Endothelial cell of umbilical vein (primary cell): ENCODE measurements at regions not wholly inside any gene's neighbourhood (a gene's known extent, or its start where the extent isn't known, plus 50 kb on each side); places are given as distances from the start of the nearest gene placed in this dataset.
A peak's percentile ranks its signal among the peaks of the same experiment; 100 is the strongest.

Source experiments
- BruUV-seq: library from RNA; stranded (reverse); fragments of 400-500 nt; replicated peaks from 2 replicates; lab custom pipeline; 2021; lab: Mats Ljungman, UMichigan
- CTCF ChIA-PET: fragments of 300-600, 350-600 bp; sonication (Branson Sonifier 250); formaldehyde crosslinking; loops from one replicate; lab custom pipeline; 2021; ENCODE audit warnings: antibody characterized with exemption, inconsistent platforms; lab: Charles Lee
- POLR2A ChIA-PET: fragments of 300-600, 350-600 bp; sonication (Branson Sonifier 250); formaldehyde crosslinking; loops from one replicate; lab custom pipeline; 2021; ENCODE audit warnings: antibody characterized with exemption, inconsistent platforms; lab: Charles Lee
- DNase-seq: peaks from one replicate; pipeline ENCODE4 v3.0.0-alpha.2; 2011; ENCODE audit warnings: low read depth, low spot score
- FAIRE-seq: peaks from 2 replicates; lab custom pipeline; 2011; peaks lifted over from hg19 to GRCh38; lab: Jason Lieb, UNC
- H2AFZ ChIP-seq: 2 replicates; pipeline ENCODE4 v1.6.0; 2012; ENCODE audit warnings: low read depth, low read length, control low read depth, inconsistent platforms
- H3K27ac ChIP-seq: 2 replicates; pipeline ENCODE4 v1.5.1; 2011; ENCODE audit warnings: low read depth, mild to moderate bottlenecking, control low read depth, low read length, moderate library complexity; ENCODE audit not compliant: insufficient read depth
- H3K27me3 ChIP-seq, 2 experiments: 2 replicates each; pipeline versions ENCODE4 v1.6.0 to v1.6.1; 2011; ENCODE audit warnings: low read length in 2 of 2, mixed read lengths in 1 of 2; ENCODE audit not compliant: control insufficient read depth in 2 of 2, insufficient read depth in 2 of 2
- H3K36me3 ChIP-seq, 2 experiments: 2 replicates in 1 of 2; 3 replicates in 1 of 2; pipeline ENCODE4 v1.5.1; 2011; ENCODE audit warnings: low read length in 2 of 2, mild to moderate bottlenecking in 1 of 2, moderate library complexity in 1 of 2; ENCODE audit not compliant: control insufficient read depth in 2 of 2, insufficient read depth in 2 of 2; ENCODE audit errors: extremely low read depth in 1 of 2
- H3K4me1 ChIP-seq: 3 replicates; pipeline ENCODE4 v1.5.1; 2011; ENCODE audit warnings: mild to moderate bottlenecking, low read length; ENCODE audit not compliant: control insufficient read depth, insufficient read depth; ENCODE audit errors: extremely low read depth
- H3K4me2 ChIP-seq: 2 replicates; pipeline ENCODE4 v1.6.1; 2011; ENCODE audit warnings: low read length, control low read depth, mixed read lengths; ENCODE audit not compliant: insufficient read depth
- H3K4me3 ChIP-seq, 3 experiments: fragments of 200-600 bp in 1 of 3; sonication (generic), shearing (Covaris generic) in 1 of 3; replicated peaks in 1 of 3; 2 replicates each; pipeline ENCODE4 v1.5.1; 2011 to 2016; ENCODE audit warnings: control low read depth in 3 of 3, low read length in 3 of 3, mild to moderate bottlenecking in 2 of 3, inconsistent platforms in 1 of 3, low read depth in 1 of 3, moderate library complexity in 1 of 3; ENCODE audit not compliant: insufficient read depth in 1 of 3
- H3K79me2 ChIP-seq: 2 replicates; pipeline ENCODE4 v1.6.0; 2012; ENCODE audit warnings: low read length, inconsistent platforms; ENCODE audit not compliant: control insufficient read depth, insufficient read depth
- H3K9ac ChIP-seq: replicated peaks from 2 replicates; pipeline ENCODE3; 2011; ENCODE audit warnings: low read length, control low read depth; ENCODE audit not compliant: insufficient read depth; ENCODE audit errors: extremely low read depth
- H3K9me1 ChIP-seq: replicated peaks from 3 replicates; pipeline ENCODE4 v1.6.0; 2011; ENCODE audit warnings: mild to moderate bottlenecking, low read length; ENCODE audit not compliant: control insufficient read depth, insufficient read depth; ENCODE audit errors: extremely low read depth
- H3K9me3 ChIP-seq: replicated peaks from 2 replicates; pipeline ENCODE4 v1.5.1; 2012; ENCODE audit warnings: low read length, inconsistent platforms; ENCODE audit not compliant: control insufficient read depth, insufficient read depth
- H4K20me1 ChIP-seq: replicated peaks from 2 replicates; pipeline ENCODE3; 2011; ENCODE audit warnings: mild to moderate bottlenecking, low read length; ENCODE audit not compliant: control insufficient read depth, insufficient read depth; ENCODE audit errors: extremely low read depth
- EZH2 ChIP-seq: IDR thresholded peaks from 2 replicates; pipeline ENCODE4 v1.6.1; 2012; ENCODE audit warnings: borderline replicate concordance, low read depth, mild to moderate bottlenecking, moderate library complexity, low read length, inconsistent platforms; ENCODE audit not compliant: severe bottlenecking
- FOS ChIP-seq: IDR thresholded peaks from 2 replicates; pipeline ENCODE4 v1.6.1; 2011; ENCODE audit warnings: mild to moderate bottlenecking, low read length, moderate library complexity, borderline replicate concordance; ENCODE audit not compliant: insufficient read depth
- GATA2 ChIP-seq: IDR thresholded peaks from 2 replicates; pipeline ENCODE4 v1.7.0; 2011; ENCODE audit warnings: low read depth, mild to moderate bottlenecking, moderate library complexity, mixed read lengths, low read length; ENCODE audit not compliant: insufficient read length, insufficient read depth
- JUN ChIP-seq: IDR thresholded peaks from 2 replicates; pipeline ENCODE4 v1.6.1; 2011; ENCODE audit warnings: borderline replicate concordance, low read depth; ENCODE audit not compliant: insufficient read length, insufficient read depth
- POLR2A ChIP-seq: IDR thresholded peaks from 2 replicates; pipeline ENCODE4 v1.6.1; 2012; ENCODE audit warnings: low read depth, mild to moderate bottlenecking, control low read depth, low read length
- POLR2AphosphoS5 ChIP-seq: IDR thresholded peaks from 2 replicates; pipeline ENCODE4 v1.6.1; 2012; ENCODE audit warnings: low read depth, mild to moderate bottlenecking, control low read depth, low read length, moderate library complexity; ENCODE audit not compliant: insufficient read depth
- dilution Hi-C: fragments of 300-500 bp; cut with MboI; formaldehyde crosslinking; loops from one replicate; pipeline ENCODE4 v1.15.0; 2019; ENCODE audit warnings: low sequenced_read_pairs; ENCODE audit not compliant: extremely low pct_ligation_motif_present
- intact Hi-C: fragments of 100-400 bp; cut with micrococcal nuclease; formaldehyde crosslinking; loops from one replicate; pipeline ENCODE4 v1.10.0; 2022
- TF ChIP-seq, protein P1 (sequence below): IDR thresholded peaks from 2 replicates; pipeline ENCODE4 v1.6.1; 2011; ENCODE audit not compliant: insufficient read depth, insufficient read length
- TF ChIP-seq, protein P2 (sequence below), 2 donors: IDR thresholded peaks; 1 replicate in 1 of 2; 2 replicates in 1 of 2; pipeline ENCODE4 v1.5.1; 2011; ENCODE audit warnings: low read length in 2 of 2, mild to moderate bottlenecking in 2 of 2, moderate library complexity in 2 of 2, control low read depth in 1 of 2, inconsistent platforms in 1 of 2, low read depth in 1 of 2; ENCODE audit not compliant: insufficient read depth in 1 of 2; ENCODE audit errors: extremely low read depth in 1 of 2

DNA sequence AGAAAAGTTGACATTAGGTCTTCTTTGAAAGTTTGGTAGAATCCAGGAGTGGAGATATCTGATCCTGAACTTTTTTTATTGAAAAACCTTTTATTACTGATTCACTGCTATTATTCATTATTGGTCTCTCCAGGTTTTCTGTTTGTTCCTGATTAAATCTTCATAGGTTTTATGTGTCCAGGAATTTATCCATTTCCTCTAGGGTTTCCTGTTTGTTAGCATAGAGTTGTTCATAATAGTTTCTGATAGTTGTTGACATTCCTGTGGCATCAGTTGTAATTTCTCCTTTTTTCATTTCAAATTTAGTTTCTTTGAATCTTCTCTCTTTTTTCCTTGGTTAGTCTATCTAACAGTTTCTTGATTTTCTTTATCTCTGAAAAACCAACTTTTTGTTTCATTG, 370.3 kb downstream of the SLC6A15 start:
- peaks cover 6% of the 10 kb centered on the region for H3K4me1 ChIP-seq
- FAIRE-seq (no peak), DNase-seq (no peak)
- H4K20me1 ChIP-seq: no peaks in the 10 kb centered on the region
- H3K4me2 ChIP-seq: peak overlapping the region; percentile 42
- no peak overlapping the region for H3K9ac ChIP-seq
- no peaks in the 10 kb centered on the region for H3K9me1 ChIP-seq
- no peaks in the 10 kb centered on the region for H3K79me2 ChIP-seq
- dilution Hi-C loops: no loop called here
- no peak for TF ChIP-seq FOS
- peak; percentile 14 for TF ChIP-seq GATA2
- no peaks in the 10 kb centered on the region for H3K9me3 ChIP-seq
- intact Hi-C loops: no loop called here
- H3K36me3 ChIP-seq: no peaks in the 10 kb centered on the region
- H2AFZ ChIP-seq: no peak overlapping the region
- ChIA-PET POLR2A (no interaction called here), CTCF (no interaction called here)
- no peaks in the 10 kb centered on the region for H3K27me3 ChIP-seq
- BruUV-seq: no TSS peak
- no peak overlapping the region for H3K4me3 ChIP-seq
- H3K27ac ChIP-seq: no peak overlapping the region

DNA sequence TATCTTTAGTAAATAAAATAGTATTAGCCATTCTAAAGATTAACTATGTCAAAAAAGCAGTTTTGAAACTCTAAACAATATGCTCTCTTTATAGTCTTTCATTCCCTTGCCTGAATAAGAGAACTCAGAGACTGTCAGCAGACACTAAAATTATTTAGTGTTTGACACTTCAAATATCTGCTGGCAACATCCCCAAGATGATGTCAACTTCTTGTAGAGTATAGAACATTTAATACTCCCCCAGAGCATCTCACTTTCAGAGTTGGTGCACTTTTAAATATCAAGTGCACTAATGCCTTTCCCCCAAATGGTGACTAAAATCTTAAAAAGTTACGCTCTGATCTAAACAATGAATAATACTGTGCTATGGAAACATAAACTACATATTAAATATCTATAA, 374.9 kb downstream of the SLC6A15 start:
- Histone ChIP-seq H4K20me1 (no peaks in the 10 kb centered on the region), H3K9me1 (no peaks in the 10 kb centered on the region), H3K4me1 (peaks cover 6% of the 10 kb centered on the region), H3K4me2 (no peak overlapping the region), H3K9me3 (no peaks in the 10 kb centered on the region), H3K27me3 (no peaks in the 10 kb centered on the region), H3K9ac (no peak overlapping the region), H3K4me3 (no peak overlapping the region), H3K79me2 (no peaks in the 10 kb centered on the region), H3K36me3 (no peaks in the 10 kb centered on the region), H3K27ac (no peak overlapping the region), H2AFZ (no peak overlapping the region)
- FAIRE-seq (no peak), DNase-seq (no peak)
- ChIA-PET POLR2A (no interaction called here), CTCF (no interaction called here)
- TF ChIP-seq JUN (no peak), FOS (no peak), EZH2 (no peak), POLR2A (no peak), GATA2 (no peak), POLR2AphosphoS5 (no peak)
- TF ChIP-seq, protein P1, sequence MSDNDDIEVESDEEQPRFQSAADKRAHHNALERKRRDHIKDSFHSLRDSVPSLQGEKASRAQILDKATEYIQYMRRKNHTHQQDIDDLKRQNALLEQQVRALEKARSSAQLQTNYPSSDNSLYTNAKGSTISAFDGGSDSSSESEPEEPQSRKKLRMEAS: no peak
- TF ChIP-seq, protein P2, sequence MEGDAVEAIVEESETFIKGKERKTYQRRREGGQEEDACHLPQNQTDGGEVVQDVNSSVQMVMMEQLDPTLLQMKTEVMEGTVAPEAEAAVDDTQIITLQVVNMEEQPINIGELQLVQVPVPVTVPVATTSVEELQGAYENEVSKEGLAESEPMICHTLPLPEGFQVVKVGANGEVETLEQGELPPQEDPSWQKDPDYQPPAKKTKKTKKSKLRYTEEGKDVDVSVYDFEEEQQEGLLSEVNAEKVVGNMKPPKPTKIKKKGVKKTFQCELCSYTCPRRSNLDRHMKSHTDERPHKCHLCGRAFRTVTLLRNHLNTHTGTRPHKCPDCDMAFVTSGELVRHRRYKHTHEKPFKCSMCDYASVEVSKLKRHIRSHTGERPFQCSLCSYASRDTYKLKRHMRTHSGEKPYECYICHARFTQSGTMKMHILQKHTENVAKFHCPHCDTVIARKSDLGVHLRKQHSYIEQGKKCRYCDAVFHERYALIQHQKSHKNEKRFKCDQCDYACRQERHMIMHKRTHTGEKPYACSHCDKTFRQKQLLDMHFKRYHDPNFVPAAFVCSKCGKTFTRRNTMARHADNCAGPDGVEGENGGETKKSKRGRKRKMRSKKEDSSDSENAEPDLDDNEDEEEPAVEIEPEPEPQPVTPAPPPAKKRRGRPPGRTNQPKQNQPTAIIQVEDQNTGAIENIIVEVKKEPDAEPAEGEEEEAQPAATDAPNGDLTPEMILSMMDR (IDR thresholded peaks at IDR 0.05; ENCODE audit: extremely low read depth in 1 of 2, insufficient read depth in 1 of 2, low read depth in 1 of 2, low read length in 2 of 2): no peak
- intact Hi-C loops (no loop called here), dilution Hi-C loops (no loop called here)
- no TSS peak for BruUV-seq
